HepG2 (cell line): ENCODE measurements at regions not wholly inside any gene's neighbourhood (a gene's known extent, or its start where the extent isn't known, plus 50 kb on each side); places are given as distances from the start of the nearest gene placed in this dataset.

Experiments
- CTCF ChIP-seq: sonication (generic); formaldehyde crosslinking; IDR thresholded peaks from 2 replicates; pipeline ENCODE4 v1.5.0; 2020; ENCODE audit warnings: mild to moderate bottlenecking, missing genetic modification reagents, moderate library complexity
- HMG20B ChIP-seq: conservative IDR thresholded peaks from 2 replicates; pipeline ENCODE4 v1.6.1; 2016; ENCODE audit warnings: missing genetic modification reagents, missing compliant biosample characterization
- POLR2A ChIP-seq, 2 experiments: IDR thresholded peaks; 2 replicates each; pipeline ENCODE4 v1.6.1; 2011; ENCODE audit warnings: low read depth in 2 of 2, low read length in 2 of 2, mild to moderate bottlenecking in 1 of 2, moderate library complexity in 1 of 2; ENCODE audit not compliant: insufficient read depth in 1 of 2
- ZFX ChIP-seq: sonication (generic); formaldehyde crosslinking; IDR thresholded peaks from 2 replicates; pipeline ENCODE4 v1.4.0; 2020; ENCODE audit warnings: mild to moderate bottlenecking, low read depth, missing genetic modification reagents, moderate library complexity
- ZNF234 ChIP-seq: sonication (generic); formaldehyde crosslinking; conservative IDR thresholded peaks from 2 replicates; pipeline ENCODE4 v1.5.1; 2020; ENCODE audit warnings: mild to moderate bottlenecking, missing genetic modification reagents

DNA sequence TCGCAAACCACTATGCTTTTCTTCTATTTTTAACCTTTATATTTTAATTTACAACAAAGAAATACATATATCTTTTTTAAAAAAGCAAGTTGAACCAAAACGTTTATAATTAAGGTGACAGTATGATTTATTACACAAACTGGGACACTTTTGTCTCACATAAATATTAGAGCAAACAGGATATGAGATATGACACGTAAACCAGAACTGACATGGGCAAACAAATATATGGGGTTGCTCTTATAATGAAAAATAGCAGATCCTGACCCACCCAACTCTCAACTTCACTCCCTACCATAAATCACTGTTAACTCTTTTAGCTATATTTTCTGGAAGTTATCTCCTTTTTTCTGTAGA is 177.0 kb upstream of the EDNRA start:
- TF ChIP-seq HMG20B (CRISPR knock-in tag): no peak
- no peak for TF ChIP-seq ZFX
- TF ChIP-seq CTCF (CRISPR knock-in tag): no peak
- TF ChIP-seq ZNF234: no peak
- TF ChIP-seq POLR2A (IDR thresholded peaks at IDR 0.05; ENCODE audit: insufficient read depth in 1 of 2, low read depth in 2 of 2, low read length in 2 of 2): no peak
